SK-N-SH treated with all-trans-retinoic acid at 6 μM for 48 hours (cell line): ENCODE measurements at regions not wholly inside any gene's neighbourhood (a gene's known extent, or its start where the extent isn't known, plus 50 kb on each side); places are given as distances from the start of the nearest gene placed in this dataset.

Source experiments
- ARNTL ChIP-seq: fragments of 450-650 bp; formaldehyde crosslinking; IDR thresholded peaks from 2 replicates; pipeline ENCODE4 v1.5.0; 2020; ENCODE audit warnings: low read depth, mild to moderate bottlenecking, moderate library complexity, borderline replicate concordance
- CSDC2 ChIP-seq: fragments of 250-450 bp; sonication (Bioruptor Pico); IDR thresholded peaks from 2 replicates; pipeline ENCODE4 v1.5.0; 2020; ENCODE audit warnings: mild to moderate bottlenecking, moderate library complexity
- ISL1 ChIP-seq: fragments of 250-450 bp; sonication (Bioruptor Pico); IDR thresholded peaks from 2 replicates; pipeline ENCODE4 v2.1.2; 2022; ENCODE audit warnings: mild to moderate bottlenecking, moderate library complexity
- OSR1 ChIP-seq: fragments of 250-450 bp; sonication (Bioruptor Pico); IDR thresholded peaks from 2 replicates; pipeline ENCODE4 v1.8.0; 2022; ENCODE audit warnings: moderate library complexity, mild to moderate bottlenecking, inconsistent platforms
- RARB ChIP-seq: fragments of 250-450 bp; sonication (Bioruptor Pico); IDR thresholded peaks from 2 replicates; pipeline ENCODE4 v1.8.0; 2021; ENCODE audit warnings: mild to moderate bottlenecking, moderate library complexity
- TCF4 ChIP-seq: fragments of 250-450 bp; sonication (Bioruptor Pico); IDR thresholded peaks from 2 replicates; pipeline ENCODE4 v1.8.0; 2021; ENCODE audit warnings: mild to moderate bottlenecking, moderate library complexity, borderline replicate concordance
- TOX ChIP-seq: fragments of 250-450 bp; sonication (Bioruptor Pico); IDR thresholded peaks from 2 replicates; pipeline ENCODE4 v1.8.0; 2021; ENCODE audit warnings: mild to moderate bottlenecking, moderate library complexity, borderline replicate concordance
- ZC3H10 ChIP-seq: fragments of 250-450 bp; sonication (Bioruptor Pico); IDR thresholded peaks from 2 replicates; pipeline ENCODE4 v1.5.1; 2021; ENCODE audit warnings: mild to moderate bottlenecking, moderate library complexity
- ZFP3 ChIP-seq: fragments of 250-450 bp; sonication (Bioruptor Pico); IDR thresholded peaks from 2 replicates; pipeline ENCODE4 v1.5.0; 2020; ENCODE audit warnings: mild to moderate bottlenecking, moderate library complexity
- ZFP30 ChIP-seq: fragments of 450-650 bp; formaldehyde crosslinking; IDR thresholded peaks from 2 replicates; pipeline ENCODE4 v1.5.0; 2022; ENCODE audit warnings: mild to moderate bottlenecking, moderate library complexity
- ZNF565 ChIP-seq: fragments of 450-650 bp; formaldehyde crosslinking; conservative IDR thresholded peaks from 2 replicates; pipeline ENCODE4 v1.5.0; 2020; ENCODE audit warnings: low read depth, mild to moderate bottlenecking, moderate library complexity
- ZNF70 ChIP-seq: fragments of 450-650 bp; formaldehyde crosslinking; IDR thresholded peaks from 2 replicates; pipeline ENCODE4 v1.5.0; 2020; ENCODE audit warnings: mild to moderate bottlenecking, moderate library complexity
- TF ChIP-seq, protein P1 (sequence below): fragments of 250-450 bp; sonication (Bioruptor Pico); IDR thresholded peaks from 2 replicates; pipeline ENCODE4 v1.5.1; 2020; ENCODE audit warnings: low read depth, mild to moderate bottlenecking, moderate library complexity
- TF ChIP-seq, protein P2 (sequence below): fragments of 250-450 bp; sonication (Bioruptor Pico); IDR thresholded peaks from 2 replicates; pipeline ENCODE4 v1.8.0; 2020; ENCODE audit warnings: mild to moderate bottlenecking, moderate library complexity, borderline replicate concordance

DNA sequence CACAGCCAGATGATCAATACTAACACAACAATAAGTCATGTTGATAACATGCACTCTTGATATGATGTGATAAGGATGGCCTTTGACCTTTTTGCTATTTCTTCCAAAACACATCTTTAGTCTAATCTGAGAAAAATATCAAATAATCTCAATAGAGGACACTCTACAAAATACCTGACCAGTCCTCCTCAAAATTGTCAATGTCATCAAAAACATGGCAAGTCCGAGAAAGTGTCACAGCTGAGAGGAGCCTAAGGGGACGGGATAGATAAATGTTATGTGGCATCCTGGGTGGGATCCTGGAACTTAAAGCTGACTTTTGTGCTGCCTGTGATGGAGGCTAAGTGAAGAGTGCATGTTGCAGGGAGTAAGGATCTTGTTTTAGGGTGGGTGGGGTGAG is 699.6 kb upstream of the ADAMTS16 start:
- no peak for TF ChIP-seq OSR1 (CRISPR knock-in tag)
- TF ChIP-seq ZC3H10 (CRISPR knock-in tag) = no peak
- TF ChIP-seq RARB (CRISPR knock-in tag) = no peak
- TF ChIP-seq ZFP30 (CRISPR knock-in tag) = no peak
- TF ChIP-seq ZFP3 = no peak
- TF ChIP-seq, protein P1, sequence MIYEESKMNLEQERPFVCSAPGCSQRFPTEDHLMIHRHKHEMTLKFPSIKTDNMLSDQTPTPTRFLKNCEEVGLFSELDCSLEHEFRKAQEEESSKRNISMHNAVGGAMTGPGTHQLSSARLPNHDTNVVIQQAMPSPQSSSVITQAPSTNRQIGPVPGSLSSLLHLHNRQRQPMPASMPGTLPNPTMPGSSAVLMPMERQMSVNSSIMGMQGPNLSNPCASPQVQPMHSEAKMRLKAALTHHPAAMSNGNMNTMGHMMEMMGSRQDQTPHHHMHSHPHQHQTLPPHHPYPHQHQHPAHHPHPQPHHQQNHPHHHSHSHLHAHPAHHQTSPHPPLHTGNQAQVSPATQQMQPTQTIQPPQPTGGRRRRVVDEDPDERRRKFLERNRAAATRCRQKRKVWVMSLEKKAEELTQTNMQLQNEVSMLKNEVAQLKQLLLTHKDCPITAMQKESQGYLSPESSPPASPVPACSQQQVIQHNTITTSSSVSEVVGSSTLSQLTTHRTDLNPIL = no peak
- no peak for TF ChIP-seq ISL1 (CRISPR knock-in tag)
- no peak for TF ChIP-seq ZNF565
- no peak for TF ChIP-seq ARNTL
- TF ChIP-seq, protein P2, sequence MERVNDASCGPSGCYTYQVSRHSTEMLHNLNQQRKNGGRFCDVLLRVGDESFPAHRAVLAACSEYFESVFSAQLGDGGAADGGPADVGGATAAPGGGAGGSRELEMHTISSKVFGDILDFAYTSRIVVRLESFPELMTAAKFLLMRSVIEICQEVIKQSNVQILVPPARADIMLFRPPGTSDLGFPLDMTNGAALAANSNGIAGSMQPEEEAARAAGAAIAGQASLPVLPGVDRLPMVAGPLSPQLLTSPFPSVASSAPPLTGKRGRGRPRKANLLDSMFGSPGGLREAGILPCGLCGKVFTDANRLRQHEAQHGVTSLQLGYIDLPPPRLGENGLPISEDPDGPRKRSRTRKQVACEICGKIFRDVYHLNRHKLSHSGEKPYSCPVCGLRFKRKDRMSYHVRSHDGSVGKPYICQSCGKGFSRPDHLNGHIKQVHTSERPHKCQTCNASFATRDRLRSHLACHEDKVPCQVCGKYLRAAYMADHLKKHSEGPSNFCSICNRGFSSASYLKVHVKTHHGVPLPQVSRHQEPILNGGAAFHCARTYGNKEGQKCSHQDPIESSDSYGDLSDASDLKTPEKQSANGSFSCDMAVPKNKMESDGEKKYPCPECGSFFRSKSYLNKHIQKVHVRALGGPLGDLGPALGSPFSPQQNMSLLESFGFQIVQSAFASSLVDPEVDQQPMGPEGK (CRISPR knock-in tag) = no peak
- TF ChIP-seq TCF4 (CRISPR knock-in tag) = no peak
- TF ChIP-seq TOX (CRISPR knock-in tag) = no peak
- no peak for TF ChIP-seq ZNF70 (CRISPR knock-in tag)
- TF ChIP-seq CSDC2 = no peak
